GM21825 (cell line): ENCODE measurements at regions not wholly inside any gene's neighbourhood (a gene's known extent, or its start where the extent isn't known, plus 50 kb on each side); places are given as distances from the start of the nearest gene placed in this dataset.
"Not testable (repeated sequence)": the region's sequence is repeated elsewhere in the genome, so short reads cannot be mapped to it uniquely, and the experiment has no call there.

Experiments used
- ATAC-seq: cut with Tn5 transposase; IDR thresholded peaks from one replicate; pipeline ENCODE4 v1.9.1; 2021; ENCODE audit warnings: mild to moderate bottlenecking, moderate library complexity; ENCODE audit not compliant: unreplicated experiment

DNA sequence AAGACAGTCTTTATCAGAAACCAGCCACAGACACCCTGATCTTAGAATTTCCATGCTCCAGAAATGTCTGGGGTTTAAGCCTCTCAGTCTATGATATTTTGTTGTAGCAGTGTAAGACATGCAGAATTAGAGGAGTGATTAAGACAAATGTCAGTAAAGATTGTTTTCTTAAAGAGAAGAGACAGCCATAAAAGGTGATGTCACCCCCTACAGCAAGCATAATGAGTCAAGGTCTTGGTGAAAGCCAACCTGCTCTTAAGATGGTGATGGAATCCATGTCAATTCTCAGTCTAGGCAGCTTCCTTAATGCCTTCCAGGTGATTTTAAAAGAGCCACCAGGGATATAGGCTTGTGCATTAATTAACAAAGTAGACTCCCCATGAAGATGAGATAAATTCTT lies 849.9 kb upstream of the EPHA7 start:
- ATAC-seq: no peak

DNA sequence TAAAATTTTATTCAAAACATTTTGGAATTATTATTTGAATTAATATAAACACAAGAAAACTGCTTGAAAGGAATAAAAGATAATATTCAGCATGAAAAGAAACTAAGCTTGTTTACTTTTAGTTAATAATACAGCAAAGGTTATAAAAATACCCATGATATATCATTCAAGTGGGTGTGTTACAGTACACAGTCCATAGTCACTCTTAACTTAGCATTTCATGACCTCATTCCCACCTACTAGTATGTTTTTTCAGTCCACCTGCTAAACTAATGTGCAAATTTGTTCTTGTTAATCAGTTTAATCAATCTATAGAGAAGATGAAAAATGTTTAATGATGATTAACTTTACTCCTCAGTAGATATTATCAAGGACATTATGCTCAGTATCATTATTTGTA lies 841.4 kb upstream of the EPHA7 start:
- ATAC-seq: no peak

DNA sequence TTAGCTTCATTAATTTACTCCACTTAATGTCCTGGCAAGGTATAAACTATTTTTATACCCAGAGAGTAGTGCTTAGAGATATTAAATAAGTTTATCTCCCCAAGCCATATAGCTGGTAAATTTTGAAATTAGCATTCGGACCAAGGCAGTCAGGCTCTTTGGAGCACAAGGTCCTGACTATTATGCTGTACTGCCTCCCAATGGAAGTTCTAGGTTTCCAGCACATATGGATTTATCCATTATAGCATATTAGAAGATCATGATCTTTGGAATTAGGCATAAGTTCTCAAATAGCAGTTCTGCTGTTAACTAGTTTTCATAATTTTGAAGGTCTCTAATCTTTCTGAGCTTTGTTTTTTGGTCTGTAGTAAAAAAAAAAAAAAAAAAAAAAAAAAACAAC lies 835.3 kb upstream of the EPHA7 start:
- ATAC-seq: no peak

DNA sequence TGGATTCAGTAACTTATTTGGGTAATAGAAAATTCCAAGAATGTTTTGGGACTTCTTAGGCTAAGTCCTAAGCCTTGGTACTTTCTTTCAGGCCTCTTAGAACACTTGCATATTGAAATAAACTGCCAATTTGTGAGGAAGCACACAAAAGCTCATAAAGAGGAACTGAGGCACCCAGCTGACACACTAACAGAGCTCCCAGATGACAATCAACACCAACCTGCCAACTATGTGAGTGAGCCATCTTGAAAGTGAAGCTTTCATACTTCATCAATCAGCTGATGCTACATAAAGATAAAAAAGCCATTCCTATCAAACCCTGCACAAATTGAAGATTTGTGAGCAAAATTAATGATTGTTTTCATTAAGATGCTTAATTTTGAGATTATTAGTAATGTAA lies 832.5 kb upstream of the EPHA7 start:
- ATAC-seq: no peak

DNA sequence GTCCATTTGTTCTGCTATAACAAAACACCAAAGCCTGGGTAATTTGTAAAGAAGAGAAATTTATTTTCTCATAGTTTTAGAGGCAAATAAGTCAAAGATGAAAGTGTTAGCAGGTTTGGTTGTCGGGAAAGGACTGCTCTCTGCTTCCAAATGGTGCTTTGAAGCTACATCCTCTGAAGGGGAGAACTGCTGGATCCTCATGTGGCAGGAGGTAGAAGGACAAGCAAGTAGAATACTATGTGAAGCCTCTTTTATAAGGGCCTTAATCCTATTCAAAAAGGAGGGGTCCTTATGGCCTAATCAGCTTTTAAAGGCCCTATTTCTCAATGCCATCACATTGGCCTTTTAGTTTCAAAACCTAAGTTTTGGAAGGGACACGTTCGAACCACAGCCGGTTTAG lies 826.0 kb upstream of the EPHA7 start:
- ATAC-seq: no peak

DNA sequence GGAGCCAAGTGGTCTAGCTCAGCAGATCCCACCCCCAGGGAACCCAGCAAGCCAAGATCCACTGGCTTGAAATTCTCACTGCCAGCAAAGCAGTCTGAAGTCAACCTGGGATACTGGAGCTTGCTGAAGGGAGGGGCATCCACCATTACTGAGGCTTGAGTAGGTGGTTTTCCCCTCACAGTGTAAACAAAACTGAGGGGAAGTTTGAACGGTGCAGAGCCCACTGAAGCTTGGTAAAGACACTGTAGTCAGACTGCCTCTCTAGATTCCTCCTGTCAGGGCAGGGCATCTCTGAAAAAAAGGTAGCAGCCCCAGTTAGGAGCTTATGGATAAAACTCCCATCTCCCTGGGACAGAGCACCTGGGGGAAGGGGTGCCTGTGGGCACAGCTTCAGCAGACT lies 819.5 kb upstream of the EPHA7 start:
- ATAC-seq: no peak

DNA sequence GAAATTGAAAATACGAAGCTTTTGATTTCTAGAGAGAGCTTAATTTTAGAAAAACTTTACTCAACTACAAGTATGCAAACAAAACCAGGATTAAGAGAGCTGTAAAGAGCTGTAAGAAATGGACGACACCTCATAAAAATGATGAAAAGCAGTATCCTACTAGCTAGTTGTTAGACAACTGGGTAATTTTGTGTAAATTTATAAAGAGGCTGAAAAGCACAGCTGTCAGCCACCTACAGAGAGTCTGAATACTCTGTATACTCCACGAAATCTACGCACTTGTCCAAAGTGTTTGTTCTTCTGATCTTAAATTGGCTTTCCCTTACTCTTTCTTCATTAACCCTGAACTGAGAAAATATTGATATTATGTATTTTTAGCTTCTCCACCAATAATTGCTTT lies 808.4 kb upstream of the EPHA7 start:
- no peak for ATAC-seq

DNA sequence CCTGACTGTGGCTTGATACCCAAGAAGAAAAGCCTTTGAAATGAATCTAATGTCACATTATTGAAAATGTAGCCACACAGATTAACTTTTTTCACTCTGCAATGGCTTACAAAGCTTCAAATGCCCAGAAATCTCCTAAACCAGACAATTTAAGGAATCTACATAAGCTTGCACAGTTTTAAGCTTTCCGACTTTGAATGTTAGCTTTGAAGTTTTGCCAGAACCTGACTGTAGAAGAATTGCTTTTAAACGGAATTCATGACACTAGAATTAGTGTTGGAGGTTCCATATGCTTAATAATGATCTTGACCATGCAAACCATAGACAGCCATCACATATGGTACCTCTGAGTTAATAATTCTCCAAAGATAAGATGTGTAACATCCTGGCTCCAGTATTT lies 798.5 kb upstream of the EPHA7 start:
- no peak for ATAC-seq

DNA sequence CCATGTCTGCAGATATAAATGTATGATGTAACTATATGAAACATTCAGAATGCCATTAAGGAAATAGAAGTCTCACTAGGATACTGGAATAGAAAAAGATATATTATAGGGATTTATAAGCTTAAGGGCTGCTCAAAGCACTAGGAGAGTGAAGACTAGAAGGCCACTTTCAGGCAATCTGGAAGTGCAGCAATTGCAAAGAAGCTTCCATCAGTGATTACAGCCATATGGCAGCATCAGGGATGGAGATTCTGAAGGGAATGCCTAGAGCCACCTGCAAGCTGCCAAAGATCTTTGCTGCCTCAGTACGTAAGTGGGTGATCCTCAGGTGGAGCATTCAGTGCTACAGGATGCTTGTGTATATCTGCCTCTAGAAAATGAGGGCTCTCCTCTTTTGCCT lies 796.2 kb upstream of the EPHA7 start:
- no peak for ATAC-seq

DNA sequence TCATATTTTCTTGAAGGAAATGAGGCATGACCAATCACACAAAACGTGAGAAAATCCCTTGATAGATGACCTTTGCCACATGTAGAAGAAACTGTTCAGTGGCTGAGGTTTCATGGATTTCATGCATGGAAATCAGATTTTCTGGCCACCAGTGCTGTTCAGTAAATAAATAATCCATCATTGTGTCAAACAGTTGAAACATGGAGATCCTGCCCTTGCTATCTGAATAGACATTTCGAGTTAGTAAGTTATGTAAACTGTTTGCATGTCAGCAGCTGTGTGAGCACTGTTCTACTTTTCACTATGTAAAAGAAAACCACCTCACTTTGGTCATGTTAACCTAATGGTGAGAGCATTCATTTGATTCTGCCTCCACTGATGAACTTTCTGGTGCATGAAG lies 793.9 kb upstream of the EPHA7 start:
- no peak for ATAC-seq

DNA sequence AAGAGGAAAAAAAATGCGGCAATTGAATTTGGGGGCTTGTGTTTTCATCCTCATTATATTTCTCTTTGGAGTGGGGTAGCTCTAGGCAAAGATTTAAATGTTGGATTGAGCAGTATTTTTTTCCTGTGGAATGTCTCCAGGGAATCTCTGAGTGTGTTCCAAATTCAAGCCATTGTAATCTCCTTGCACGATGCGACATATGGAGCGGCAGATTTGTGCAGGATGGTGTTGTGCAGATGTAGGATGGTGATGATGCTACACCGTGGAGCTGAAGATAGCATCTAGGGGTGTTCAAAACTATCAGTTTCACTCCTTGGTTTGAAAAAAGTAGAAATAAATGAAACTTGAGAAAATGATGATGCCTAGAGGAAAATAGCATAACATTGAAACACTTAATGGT lies 777.5 kb upstream of the EPHA7 start:
- ATAC-seq: no peak

DNA sequence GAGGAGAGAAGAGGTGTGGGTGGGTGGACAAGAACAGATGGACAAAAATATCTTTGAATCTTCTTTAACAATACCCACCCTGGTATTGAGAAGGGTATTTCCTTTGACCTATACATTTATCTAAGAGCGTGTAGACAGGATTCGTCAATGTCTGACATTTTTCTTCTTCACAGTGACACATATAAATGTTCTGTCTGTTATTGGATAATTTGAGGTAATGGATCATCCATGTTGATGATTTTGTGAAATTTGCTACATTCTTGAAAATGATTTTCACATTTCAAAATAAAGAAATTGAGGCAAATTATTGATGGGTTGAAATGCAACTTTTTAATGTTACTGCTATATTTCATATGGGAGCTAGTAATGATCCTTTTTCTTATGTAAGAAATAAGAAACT lies 770.7 kb upstream of the EPHA7 start:
- ATAC-seq: no peak

DNA sequence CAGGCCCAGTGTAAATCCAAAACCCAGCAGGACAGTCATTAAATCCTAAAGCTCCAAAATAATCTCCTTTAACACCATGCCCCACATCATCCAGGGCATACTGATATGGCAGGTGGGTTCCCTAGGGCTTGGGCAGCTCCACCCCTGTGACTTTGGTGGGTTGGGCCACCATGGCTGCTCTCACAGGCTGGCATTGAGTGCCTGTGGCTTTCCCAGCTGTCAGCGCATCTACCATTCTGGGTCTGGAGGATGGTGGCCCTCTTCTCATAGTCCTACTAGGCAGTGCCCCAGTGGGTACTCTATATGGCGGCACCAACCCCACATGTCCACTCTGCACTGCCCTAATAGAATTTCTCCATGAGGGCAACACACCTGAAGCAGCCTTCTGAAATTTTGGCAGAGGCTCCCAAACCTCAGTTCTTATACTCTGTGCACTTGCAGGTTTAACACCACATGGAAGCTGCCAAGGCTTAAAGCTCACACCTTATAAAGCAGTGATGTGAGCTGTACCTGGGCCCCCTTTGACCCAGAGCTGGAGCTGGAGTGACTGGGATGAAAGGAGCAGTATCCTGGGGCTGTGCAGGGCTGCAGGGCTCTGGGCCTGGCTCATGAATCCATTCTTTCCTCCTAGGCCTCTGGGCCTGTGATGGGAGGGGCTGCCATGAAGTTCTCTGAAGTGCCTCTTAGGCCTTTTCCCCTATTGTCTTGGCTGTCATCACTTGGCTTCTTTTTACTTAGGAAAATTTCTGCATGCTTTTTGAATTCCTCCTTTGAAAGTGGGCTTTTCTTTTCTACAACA lies 765.5 kb upstream of the EPHA7 start:
- ATAC-seq: no peak

DNA sequence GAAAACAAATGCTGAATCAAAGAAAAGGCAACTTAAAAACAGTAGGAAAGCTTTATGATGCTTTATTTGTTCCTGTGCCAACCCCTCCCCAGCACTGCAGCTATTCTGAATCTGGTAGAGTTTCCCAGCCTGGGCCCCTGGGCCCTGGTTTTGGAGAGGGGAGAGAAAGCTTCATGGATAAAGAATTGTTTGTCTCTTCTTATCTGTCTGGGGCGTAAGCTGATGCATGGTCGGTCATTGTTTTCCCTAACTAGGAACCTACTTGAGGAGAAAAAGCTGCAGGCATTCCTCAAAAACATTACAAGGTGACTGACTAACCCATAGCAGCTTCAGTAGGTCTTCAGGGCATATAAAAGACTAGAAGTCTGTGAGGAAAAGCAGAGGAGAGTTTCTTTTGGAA lies 758.1 kb upstream of the EPHA7 start:
- ATAC-seq: no peak

DNA sequence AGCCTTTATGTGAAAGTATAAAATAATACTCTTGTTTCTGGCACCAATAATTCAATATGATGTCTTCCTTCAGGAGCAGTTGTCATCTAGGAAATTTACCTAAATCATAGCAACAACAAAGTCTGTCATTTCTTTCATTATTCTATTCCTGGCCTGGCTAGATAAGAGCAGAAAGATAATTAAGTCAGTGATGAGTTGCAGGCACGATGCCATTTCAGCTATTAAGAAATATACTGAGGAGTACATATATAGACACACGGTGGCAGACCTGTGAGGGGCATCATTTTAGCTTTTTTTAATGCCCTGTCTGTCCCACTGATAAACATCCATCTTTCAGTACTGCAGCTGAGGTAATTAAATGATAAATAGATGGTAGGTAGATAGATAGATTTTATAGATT lies 756.1 kb upstream of the EPHA7 start:
- no peak for ATAC-seq

DNA sequence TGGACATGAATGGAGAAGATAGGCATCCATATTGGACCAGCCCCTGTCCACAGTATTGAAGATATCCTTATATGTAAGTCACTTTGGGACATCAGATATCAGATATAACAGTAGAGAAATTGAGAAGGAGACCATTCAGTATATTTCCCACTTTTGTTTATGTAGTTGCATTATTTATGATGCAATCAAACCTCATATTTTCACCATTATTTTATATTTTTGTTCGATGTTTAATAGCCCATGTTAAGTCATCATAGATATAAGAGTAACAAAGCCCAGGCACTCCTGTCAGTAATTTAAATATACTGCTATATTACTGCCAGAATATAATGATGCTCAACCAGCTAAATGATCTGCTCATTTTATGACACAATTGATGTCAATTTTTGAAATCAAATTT lies 744.5 kb upstream of the EPHA7 start:
- no peak for ATAC-seq

DNA sequence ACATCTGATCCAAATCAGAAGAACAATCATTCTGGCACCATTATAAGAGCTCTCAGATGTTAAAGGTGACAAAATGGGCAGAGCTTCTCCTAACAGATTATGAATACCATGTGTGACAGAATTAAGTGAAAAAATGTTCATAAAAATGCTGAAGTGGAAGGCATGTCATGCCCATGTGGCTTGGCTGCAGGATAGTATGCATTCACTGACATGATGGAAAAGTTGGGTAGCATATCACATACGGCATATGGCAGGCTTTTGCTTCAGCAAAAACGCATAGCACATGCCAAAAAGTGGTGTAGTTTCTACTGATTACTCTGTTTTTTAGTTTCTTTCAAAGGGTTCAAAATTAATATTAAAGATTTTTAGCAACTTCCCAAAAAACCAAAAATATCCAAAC lies 731.5 kb upstream of the EPHA7 start:
- no peak for ATAC-seq

DNA sequence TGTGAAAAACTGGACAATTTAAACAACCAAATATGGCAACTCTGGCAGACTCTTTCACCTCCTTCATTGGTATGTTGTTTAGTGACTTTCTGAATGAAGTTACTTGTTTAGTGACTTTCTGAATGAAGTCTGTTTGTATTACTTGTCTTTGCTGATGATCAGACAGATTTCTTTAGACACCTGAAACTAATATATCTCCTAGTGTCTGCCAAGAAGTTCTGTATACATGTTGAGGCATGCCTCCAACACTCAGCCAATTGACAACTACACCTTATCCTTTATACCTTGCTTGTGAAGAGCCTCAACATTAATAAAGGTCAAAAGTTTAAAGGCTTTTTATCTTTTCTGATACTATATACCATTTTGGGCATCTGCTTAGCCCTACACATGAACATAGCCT lies 725.4 kb upstream of the EPHA7 start:
- ATAC-seq: no peak

DNA sequence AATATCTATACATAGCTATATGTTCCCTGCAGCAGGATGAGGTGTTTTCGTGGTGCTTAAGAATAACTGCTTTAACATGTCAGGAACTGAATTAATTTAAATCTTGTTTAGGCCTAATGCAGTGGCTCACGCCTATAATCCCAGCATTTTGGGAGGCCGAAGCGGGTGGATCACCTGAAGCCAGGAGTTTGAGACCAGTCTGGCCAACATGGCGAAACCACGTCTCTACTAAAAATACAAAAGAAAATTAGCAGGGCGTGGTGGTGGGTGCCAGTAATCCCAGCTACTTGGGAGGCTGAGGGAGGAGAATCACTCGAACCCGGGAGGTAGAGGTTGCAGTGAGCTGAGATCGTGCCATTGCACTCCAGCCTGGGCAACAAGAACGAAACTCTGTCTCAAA lies 717.8 kb upstream of the EPHA7 start:
- not testable (repeated sequence) for ATAC-seq

DNA sequence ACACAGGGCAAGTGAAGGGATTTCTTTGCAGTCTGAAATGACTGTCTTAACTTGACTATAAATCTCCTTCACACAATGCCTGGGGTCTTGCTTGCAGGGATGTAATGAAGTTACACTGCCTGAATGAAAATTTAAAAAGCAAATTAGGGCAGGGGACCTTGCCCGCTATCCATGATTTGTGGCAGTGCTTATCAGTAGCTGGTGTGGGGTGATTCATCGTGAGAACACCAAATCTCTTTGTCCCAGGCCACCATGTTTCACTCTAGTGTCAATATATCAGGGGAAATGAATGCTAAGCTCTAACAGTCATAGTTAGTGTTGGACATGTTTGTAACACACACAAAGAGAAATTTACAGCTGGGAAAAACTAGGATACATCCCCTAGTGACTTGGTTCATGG lies 713.7 kb upstream of the EPHA7 start:
- ATAC-seq: no peak

DNA sequence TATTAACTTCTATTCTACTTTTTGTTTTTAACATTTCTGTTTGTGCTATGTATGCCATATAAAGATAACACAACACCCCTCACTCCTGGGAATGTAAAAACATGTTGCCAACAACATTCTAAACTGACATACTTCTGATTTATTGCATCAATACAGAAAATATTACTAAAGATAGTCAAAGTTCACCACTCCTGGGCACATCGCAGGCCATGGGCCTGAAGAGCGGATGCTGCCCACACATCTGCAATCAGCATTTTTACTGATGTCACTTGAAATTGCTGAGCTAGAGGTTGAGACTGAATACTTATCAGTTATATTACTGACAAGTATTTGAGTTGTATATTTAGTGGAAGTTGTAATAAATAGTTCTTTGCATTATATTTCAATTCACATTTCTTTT lies 711.9 kb upstream of the EPHA7 start:
- ATAC-seq: no peak

DNA sequence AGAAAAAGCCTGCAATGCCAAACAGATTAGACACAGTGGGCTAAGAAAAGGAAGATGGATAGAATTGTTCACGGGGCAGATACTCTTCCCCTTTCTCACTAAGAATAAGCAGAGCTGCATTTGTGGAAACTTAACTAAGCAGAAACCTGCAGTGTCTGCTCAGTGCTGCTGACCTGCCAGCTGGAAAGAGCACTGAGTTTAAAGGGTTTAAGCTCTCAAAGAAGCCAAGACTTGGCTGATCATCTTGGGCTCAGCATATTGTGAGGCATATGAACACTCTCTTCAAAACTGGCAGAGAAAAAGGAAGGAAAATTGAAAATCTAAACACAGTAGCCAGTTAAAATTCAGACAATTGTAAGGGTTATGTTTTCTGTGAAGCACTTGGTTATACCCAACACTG lies 711.1 kb upstream of the EPHA7 start:
- no peak for ATAC-seq

DNA sequence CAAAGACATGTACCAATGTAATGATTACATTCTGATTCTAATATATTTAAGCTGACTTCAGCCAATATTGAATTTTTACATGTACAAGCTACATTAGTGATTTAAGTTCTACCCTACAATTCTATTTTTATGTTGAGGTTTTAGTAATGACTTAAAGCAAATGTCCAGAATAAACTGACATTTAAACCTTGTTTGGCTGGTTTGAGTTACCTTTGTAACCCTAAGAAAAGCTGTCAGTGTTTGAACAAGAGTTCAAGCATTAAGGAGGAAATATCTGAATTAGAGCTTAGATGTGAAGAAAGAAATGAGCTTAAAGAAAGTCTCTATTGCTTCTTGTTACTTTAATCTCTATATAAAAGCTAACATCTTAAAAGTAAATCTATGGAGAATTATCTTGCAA lies 710.6 kb upstream of the EPHA7 start:
- no peak for ATAC-seq
